Smooth muscle cell (in vitro differentiated cells): ENCODE measurements at regions not wholly inside any gene's neighbourhood (a gene's known extent, or its start where the extent isn't known, plus 50 kb on each side); places are given as distances from the start of the nearest gene placed in this dataset.

Experiments used
- DNase-seq: peaks from one replicate; lab custom pipeline; 2025; ENCODE audit not compliant: unreplicated experiment; lab: John Stamatoyannopoulos, UW
- H2AFZ ChIP-seq: fragments of 200-600 bp; sonication (generic); 2 replicates; pipeline ENCODE4 v1.6.0; 2016; ENCODE audit warnings: antibody characterized with exemption, low read depth, mild to moderate bottlenecking
- H3F3A ChIP-seq: fragments of 200-600 bp; sonication (generic); 2 replicates; pipeline ENCODE4 v1.6.0; 2017; ENCODE audit warnings: antibody characterized with exemption, low read depth
- H3K27ac ChIP-seq: fragments of 200-600 bp; sonication (generic); 2 replicates; pipeline ENCODE4 v1.5.1; 2016; ENCODE audit warnings: low read depth, mild to moderate bottlenecking
- H3K27me3 ChIP-seq: fragments of 200-600 bp; sonication (generic); 2 replicates; pipeline ENCODE4 v1.6.1; 2016; ENCODE audit warnings: low read depth, mild to moderate bottlenecking
- H3K36me3 ChIP-seq: fragments of 200-600 bp; sonication (generic); 2 replicates; pipeline ENCODE4 v1.5.1; 2016; ENCODE audit warnings: low read depth
- H3K4me1 ChIP-seq: fragments of 200-600 bp; sonication (generic); 2 replicates; pipeline ENCODE4 v1.5.1; 2016; ENCODE audit warnings: low read depth
- H3K4me2 ChIP-seq: fragments of 200-600 bp; sonication (generic); 2 replicates; pipeline ENCODE4 v1.6.0; 2016; ENCODE audit warnings: mild to moderate bottlenecking
- H3K4me3 ChIP-seq: fragments of 200-600 bp; sonication (generic); 2 replicates; pipeline ENCODE4 v1.5.1; 2016; ENCODE audit warnings: mild to moderate bottlenecking
- H3K79me2 ChIP-seq: fragments of 200-600 bp; sonication (generic); 2 replicates; pipeline ENCODE4 v1.6.0; 2016; ENCODE audit warnings: low read depth, mild to moderate bottlenecking
- H3K9ac ChIP-seq: fragments of 200-600 bp; sonication (generic); 2 replicates; pipeline ENCODE4 v1.6.0; 2016; ENCODE audit warnings: low read depth
- H3K9me3 ChIP-seq: fragments of 200-600 bp; sonication (generic); replicated peaks from 2 replicates; pipeline ENCODE4 v1.5.1; 2016; ENCODE audit warnings: low read depth
- H4K20me1 ChIP-seq: fragments of 200-600 bp; sonication (generic); 2 replicates; pipeline ENCODE4 v1.6.0; 2016; ENCODE audit warnings: low read depth
- WGBS: methylation state at CpG from one replicate; pipeline ENCODE4 v1.1.7; 2016; ENCODE audit warnings: low lambda C conversion rate; 5-methylcytosine and 5-hydroxymethylcytosine counted together
- TF ChIP-seq, protein P1 (sequence below): fragments of 200-600 bp; sonication (generic); IDR thresholded peaks from 2 replicates; pipeline ENCODE4 v1.5.1; 2017; ENCODE audit warnings: borderline replicate concordance, mild to moderate bottlenecking, antibody characterized with exemption; ENCODE audit not compliant: insufficient read depth, poor library complexity, severe bottlenecking

DNA sequence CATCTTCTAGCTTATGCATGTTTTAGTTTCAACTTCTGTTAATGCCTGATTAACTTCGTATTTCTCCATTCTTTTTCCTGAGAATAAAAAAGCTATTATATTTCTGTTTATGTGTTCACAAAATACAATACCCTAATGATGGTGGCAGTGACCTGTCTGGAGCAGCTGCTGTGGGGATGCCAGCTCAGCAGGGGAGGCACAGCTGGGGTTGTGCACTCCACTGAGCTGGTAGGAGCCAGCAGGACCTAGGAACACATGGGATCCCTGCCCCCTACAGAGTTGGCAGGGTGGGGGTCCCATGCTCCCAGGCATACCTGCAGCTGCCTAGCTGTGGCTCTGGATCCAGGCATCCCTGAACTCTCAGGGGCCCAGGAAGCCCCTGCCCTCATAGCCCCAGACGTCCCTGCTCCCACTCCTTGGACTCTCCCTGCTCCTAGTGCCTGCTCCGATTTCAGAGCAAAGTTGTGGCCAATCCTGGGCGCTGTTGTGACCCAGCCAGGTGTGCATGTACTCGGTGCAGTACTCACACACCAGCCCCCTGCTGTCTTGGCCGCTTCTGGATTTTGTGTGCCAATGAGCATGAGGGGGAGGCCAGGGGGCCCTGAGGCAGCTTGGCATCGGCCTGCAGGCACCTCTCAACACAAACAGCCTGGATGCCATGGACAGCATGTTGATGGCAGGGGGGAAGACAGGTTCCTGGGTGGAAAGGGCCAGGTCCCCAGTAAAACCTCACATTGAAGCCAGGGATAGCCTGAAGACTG is 546.0 kb downstream of the ZNF804A start:
- Histone ChIP-seq H3K4me1 (no peaks in the 10 kb centered on the region), H3K4me3 (no peak overlapping the region), H3K4me2 (no peak overlapping the region), H3K36me3 (no peaks in the 10 kb centered on the region), H2AFZ (no peak overlapping the region), H3K27ac (no peak overlapping the region), H3K9me3 (no peaks in the 10 kb centered on the region), H4K20me1 (no peaks in the 10 kb centered on the region), H3K9ac (no peak overlapping the region), H3K79me2 (no peaks in the 10 kb centered on the region), H3K27me3 (no peaks in the 10 kb centered on the region), H3F3A (no peaks in the 10 kb centered on the region)
- TF ChIP-seq, protein P1, sequence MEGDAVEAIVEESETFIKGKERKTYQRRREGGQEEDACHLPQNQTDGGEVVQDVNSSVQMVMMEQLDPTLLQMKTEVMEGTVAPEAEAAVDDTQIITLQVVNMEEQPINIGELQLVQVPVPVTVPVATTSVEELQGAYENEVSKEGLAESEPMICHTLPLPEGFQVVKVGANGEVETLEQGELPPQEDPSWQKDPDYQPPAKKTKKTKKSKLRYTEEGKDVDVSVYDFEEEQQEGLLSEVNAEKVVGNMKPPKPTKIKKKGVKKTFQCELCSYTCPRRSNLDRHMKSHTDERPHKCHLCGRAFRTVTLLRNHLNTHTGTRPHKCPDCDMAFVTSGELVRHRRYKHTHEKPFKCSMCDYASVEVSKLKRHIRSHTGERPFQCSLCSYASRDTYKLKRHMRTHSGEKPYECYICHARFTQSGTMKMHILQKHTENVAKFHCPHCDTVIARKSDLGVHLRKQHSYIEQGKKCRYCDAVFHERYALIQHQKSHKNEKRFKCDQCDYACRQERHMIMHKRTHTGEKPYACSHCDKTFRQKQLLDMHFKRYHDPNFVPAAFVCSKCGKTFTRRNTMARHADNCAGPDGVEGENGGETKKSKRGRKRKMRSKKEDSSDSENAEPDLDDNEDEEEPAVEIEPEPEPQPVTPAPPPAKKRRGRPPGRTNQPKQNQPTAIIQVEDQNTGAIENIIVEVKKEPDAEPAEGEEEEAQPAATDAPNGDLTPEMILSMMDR, result no peak
- WGBS, result 81% methylated on average over 7 of the region's 7 CpGs
- DNase-seq, result no peak

DNA sequence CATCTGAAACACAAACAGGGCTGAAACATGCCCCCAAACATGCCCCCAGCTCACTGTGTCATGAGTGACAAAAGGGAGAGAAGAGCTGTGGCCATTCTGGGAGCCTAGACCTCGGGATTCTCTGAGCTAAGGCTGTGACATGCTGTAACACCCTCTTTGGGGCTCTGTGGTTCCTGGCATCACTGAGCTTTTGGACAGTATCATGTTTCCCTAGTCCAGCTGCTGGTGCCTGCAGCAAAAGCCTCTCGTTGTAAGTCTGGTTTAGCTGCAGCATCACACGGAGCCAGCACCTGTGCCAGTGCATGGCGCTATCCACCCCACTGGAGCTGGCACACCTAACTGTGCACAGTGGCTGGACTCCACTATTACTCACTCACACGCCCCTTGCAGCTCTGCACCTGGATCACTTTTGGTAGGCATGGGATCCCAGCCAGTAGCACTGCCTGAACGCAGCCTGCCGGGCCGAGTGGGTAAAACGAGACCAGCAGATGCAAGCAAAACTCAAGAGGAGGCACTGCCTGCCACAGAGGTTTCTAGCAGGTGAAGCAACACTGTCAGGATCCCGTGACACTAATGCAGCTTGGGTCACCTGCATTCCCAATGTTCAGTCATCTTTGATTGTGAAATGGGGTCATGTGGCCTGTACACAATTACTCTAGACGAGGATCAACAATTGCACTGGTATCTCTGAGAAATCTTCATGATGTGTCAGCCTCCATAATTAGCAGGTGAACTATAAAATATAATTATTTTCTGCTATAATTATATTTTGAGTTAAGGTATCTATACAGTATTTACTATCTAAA is 547.2 kb downstream of the ZNF804A start:
- Histone ChIP-seq H3K4me1 (no peaks in the 10 kb centered on the region), H3K9ac (no peak overlapping the region), H3K36me3 (no peaks in the 10 kb centered on the region), H3F3A (no peaks in the 10 kb centered on the region), H3K4me2 (no peak overlapping the region), H2AFZ (no peak overlapping the region), H3K9me3 (no peaks in the 10 kb centered on the region), H3K4me3 (no peak overlapping the region), H4K20me1 (no peaks in the 10 kb centered on the region), H3K79me2 (no peaks in the 10 kb centered on the region), H3K27me3 (no peaks in the 10 kb centered on the region), H3K27ac (no peak overlapping the region)
- WGBS, result 88% methylated on average over 11 of the region's 11 CpGs
- no peak for DNase-seq
- TF ChIP-seq, protein P1, result no peak

DNA sequence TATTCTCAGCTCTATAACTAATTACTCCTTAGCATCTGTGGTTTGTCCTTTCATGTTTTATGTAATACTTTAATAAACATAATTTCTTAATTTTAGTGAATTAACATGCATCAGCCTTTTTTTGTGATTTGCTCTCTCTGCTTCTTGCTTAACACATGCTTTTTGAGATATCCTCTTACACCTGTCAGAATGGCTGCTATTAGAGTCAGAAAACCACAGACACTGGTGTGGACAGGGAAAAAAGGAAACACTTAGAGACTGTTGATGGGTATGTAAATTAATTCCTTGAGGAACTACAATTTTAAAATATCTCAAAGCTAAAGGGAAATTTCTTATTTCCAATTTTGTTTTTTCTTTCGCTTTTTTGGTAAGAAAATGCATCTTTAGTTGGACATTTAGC is 549.0 kb downstream of the ZNF804A start:
- Histone ChIP-seq H3K9me3 (no peaks in the 10 kb centered on the region), H3K9ac (no peak overlapping the region), H3K27me3 (no peaks in the 10 kb centered on the region), H3K79me2 (no peaks in the 10 kb centered on the region), H3K36me3 (no peaks in the 10 kb centered on the region), H3K4me2 (no peak overlapping the region), H3F3A (no peaks in the 10 kb centered on the region), H4K20me1 (no peaks in the 10 kb centered on the region), H3K27ac (no peak overlapping the region), H2AFZ (no peak overlapping the region), H3K4me3 (no peak overlapping the region), H3K4me1 (no peaks in the 10 kb centered on the region)
- TF ChIP-seq, protein P1, result no peak
- DNase-seq, result no peak
- WGBS, result 84% methylated on average over 1 of the region's 1 CpG
